ENCODE measurements at regions not wholly inside any gene's neighbourhood (a gene's known extent, or its start where the extent isn't known, plus 50 kb on each side); places are given as distances from the start of the nearest gene placed in this dataset.

DNA sequence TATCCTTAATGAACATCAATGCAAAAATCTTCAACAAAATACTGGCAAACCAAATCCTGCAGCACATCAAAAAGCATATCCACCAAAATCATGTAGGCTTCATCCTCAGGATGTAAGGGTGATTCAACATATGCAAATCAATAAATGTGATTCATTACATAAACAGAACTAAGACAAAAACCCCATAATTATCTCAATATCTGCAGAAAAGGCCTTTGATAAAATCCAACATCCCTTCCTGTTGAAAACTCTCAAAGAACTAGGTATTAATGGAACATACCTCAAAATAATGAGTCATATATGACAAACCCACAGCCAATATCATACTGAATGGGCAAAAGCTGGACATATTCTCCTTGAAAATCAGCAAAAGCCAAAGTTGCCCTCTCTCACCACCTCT lies 54.6 kb upstream of the DEPDC1 start:
- Histone ChIP-seq H3K14ac (ENCODE audit: low read length) (no peak overlapping the region), H2AK5ac (ENCODE audit: low read length) (no peak overlapping the region), H3K27ac (ENCODE audit: low read depth, low read length) (no peak overlapping the region), H3K4me2 (ENCODE audit: low read length) (no peak overlapping the region), H3K79me1 (ENCODE audit: low read length) (no peaks in the 10 kb centered on the region), H2BK5ac (ENCODE audit: low read depth, low read length, poor library complexity) (no peak overlapping the region), H3K9ac (ENCODE audit: low read length) (no peak overlapping the region), H2AFZ (ENCODE audit: insufficient read depth, low read length, poor library complexity) (no peak overlapping the region), H4K12ac (ENCODE audit: low read depth, low read length) (no peak overlapping the region), H2BK12ac (ENCODE audit: low read length) (no peak overlapping the region), H3K9me3 (ENCODE audit: insufficient read depth, low read depth, low read length) (no peaks in the 10 kb centered on the region), H3K4ac (ENCODE audit: low read depth, low read length) (no peak overlapping the region), H3K79me2 (ENCODE audit: control insufficient read depth, insufficient read depth, low read length, poor library complexity) (no peaks in the 10 kb centered on the region), H3K18ac (ENCODE audit: low read length) (no peak overlapping the region), H3K23ac (ENCODE audit: low read length) (no peak overlapping the region), H3K27me3 (ENCODE audit: insufficient read depth, low read length) (no peaks in the 10 kb centered on the region), H3K4me3 (ENCODE audit: low read depth, low read length) (no peak overlapping the region), H4K8ac (ENCODE audit: low read depth, low read length) (no peak overlapping the region), H3K36me3 (ENCODE audit: control insufficient read depth in 1 of 2, insufficient read depth in 2 of 2, low read length in 2 of 2) (no peaks in the 10 kb centered on the region), H4K91ac (ENCODE audit: low read depth, low read length) (no peak overlapping the region), H2BK120ac (ENCODE audit: insufficient read depth, low read length, poor library complexity) (no peak overlapping the region), H3K4me1 (ENCODE audit: control insufficient read depth in 1 of 2, insufficient read depth in 2 of 2, low read length in 2 of 2) (no peaks in the 10 kb centered on the region)
- no peak for DNase-seq

DNA sequence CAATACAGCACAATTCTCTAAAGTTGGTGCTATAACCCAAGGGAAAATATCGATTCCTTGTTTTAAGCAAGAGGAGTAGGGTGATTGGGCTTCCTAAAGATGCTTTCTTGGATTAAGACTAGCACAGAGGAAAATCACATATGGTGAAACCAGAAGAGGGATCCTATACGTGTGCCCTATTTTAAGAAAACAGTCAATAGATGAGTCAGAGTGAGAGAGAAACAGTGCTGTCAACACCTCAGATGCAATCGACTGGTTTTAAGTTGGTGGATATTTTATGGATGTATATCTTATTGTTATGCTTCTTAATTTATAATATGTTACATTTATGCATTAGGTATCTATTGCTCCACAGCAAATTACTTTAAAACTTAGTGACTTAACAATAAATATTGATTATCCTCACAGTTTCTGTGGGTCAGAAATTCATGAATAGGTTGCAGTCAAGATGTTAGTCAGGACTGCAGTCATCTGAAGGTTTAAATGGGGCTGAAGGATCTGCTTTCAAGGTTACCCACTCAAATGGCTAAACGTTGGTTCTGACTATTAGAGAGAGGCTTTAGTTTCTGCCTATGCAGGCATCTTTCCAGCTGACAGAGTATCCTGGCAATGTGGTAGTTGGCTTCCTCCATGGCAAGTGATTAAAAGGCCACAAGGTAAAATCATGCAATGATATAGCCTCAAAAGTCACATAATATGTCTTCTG lies 61.6 kb upstream of the DEPDC1 start:
- no CpG with 5 or more reads among the region's 4 CpGs for WGBS (ENCODE audit: extremely low coverage, insufficient coverage, insufficient read length)
- no peaks in the 10 kb centered on the region for H3K79me1 ChIP-seq (ENCODE audit: low read length)
- no peak overlapping the region for H4K91ac ChIP-seq (ENCODE audit: low read depth, low read length)
- no peak for DNase-seq
- no peak overlapping the region for H2BK120ac ChIP-seq (ENCODE audit: insufficient read depth, low read length, poor library complexity)
- no peaks in the 10 kb centered on the region for H3K36me3 ChIP-seq (ENCODE audit: control insufficient read depth in 1 of 2, insufficient read depth in 2 of 2, low read length in 2 of 2)
- no peaks in the 10 kb centered on the region for H3K9me3 ChIP-seq (ENCODE audit: insufficient read depth, low read depth, low read length)
- no peak overlapping the region for H3K9ac ChIP-seq (ENCODE audit: low read length)
- no peak overlapping the region for H3K4me3 ChIP-seq (ENCODE audit: low read depth, low read length)
- no peak overlapping the region for H2AK5ac ChIP-seq (ENCODE audit: low read length)
- no peak overlapping the region for H3K4ac ChIP-seq (ENCODE audit: low read depth, low read length)
- H3K4me1 ChIP-seq (ENCODE audit: control insufficient read depth in 1 of 2, insufficient read depth in 2 of 2, low read length in 2 of 2) = no peaks in the 10 kb centered on the region
- no peak overlapping the region for H4K12ac ChIP-seq (ENCODE audit: low read depth, low read length)
- no peaks in the 10 kb centered on the region for H3K27me3 ChIP-seq (ENCODE audit: insufficient read depth, low read length)
- H3K14ac ChIP-seq (ENCODE audit: low read length) = no peak overlapping the region
- H3K4me2 ChIP-seq (ENCODE audit: low read length) = no peak overlapping the region
- no peak overlapping the region for H3K18ac ChIP-seq (ENCODE audit: low read length)
- H2BK12ac ChIP-seq (ENCODE audit: low read length) = no peak overlapping the region
- H3K79me2 ChIP-seq (ENCODE audit: control insufficient read depth, insufficient read depth, low read length, poor library complexity) = no peaks in the 10 kb centered on the region
- no peak overlapping the region for H2BK5ac ChIP-seq (ENCODE audit: low read depth, low read length, poor library complexity)
- no peak overlapping the region for H4K8ac ChIP-seq (ENCODE audit: low read depth, low read length)
- H3K23ac ChIP-seq (ENCODE audit: low read length) = no peak overlapping the region
- no peak overlapping the region for H3K27ac ChIP-seq (ENCODE audit: low read depth, low read length)
- H2AFZ ChIP-seq (ENCODE audit: insufficient read depth, low read length, poor library complexity) = no peak overlapping the region

DNA sequence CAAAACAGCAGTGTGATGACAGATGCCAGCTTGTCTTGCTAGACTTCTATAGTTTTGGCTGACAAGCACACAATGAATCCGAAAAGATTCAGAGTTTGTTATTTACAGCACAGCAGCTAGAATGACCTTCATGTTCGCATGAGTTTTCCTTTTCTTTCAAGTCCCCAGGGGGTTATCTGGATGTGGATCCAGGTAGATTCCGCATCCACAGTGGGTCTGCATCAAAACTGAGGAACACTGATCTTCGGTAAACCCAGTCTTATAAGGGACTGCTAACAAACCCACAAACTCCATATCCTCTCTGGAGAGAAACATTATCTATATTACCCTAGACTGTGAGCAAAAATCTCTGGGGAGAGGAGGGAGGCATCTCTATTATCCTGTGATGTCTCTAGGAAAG lies 69.0 kb upstream of the DEPDC1 start:
- Histone ChIP-seq H3K9me3 (ENCODE audit: insufficient read depth, low read depth, low read length) (no peaks in the 10 kb centered on the region), H2BK5ac (ENCODE audit: low read depth, low read length, poor library complexity) (no peak overlapping the region), H4K91ac (ENCODE audit: low read depth, low read length) (no peak overlapping the region), H3K9ac (ENCODE audit: low read length) (no peak overlapping the region), H2AFZ (ENCODE audit: insufficient read depth, low read length, poor library complexity) (no peak overlapping the region), H3K4ac (ENCODE audit: low read depth, low read length) (no peak overlapping the region), H3K27me3 (ENCODE audit: insufficient read depth, low read length) (no peaks in the 10 kb centered on the region), H3K23ac (ENCODE audit: low read length) (no peak overlapping the region), H3K79me1 (ENCODE audit: low read length) (no peaks in the 10 kb centered on the region), H3K36me3 (ENCODE audit: control insufficient read depth in 1 of 2, insufficient read depth in 2 of 2, low read length in 2 of 2) (no peaks in the 10 kb centered on the region), H4K12ac (ENCODE audit: low read depth, low read length) (no peak overlapping the region), H3K18ac (ENCODE audit: low read length) (no peak overlapping the region), H3K79me2 (ENCODE audit: control insufficient read depth, insufficient read depth, low read length, poor library complexity) (no peaks in the 10 kb centered on the region), H3K4me3 (ENCODE audit: low read depth, low read length) (no peak overlapping the region), H3K4me2 (ENCODE audit: low read length) (no peak overlapping the region), H3K14ac (ENCODE audit: low read length) (no peak overlapping the region), H2BK12ac (ENCODE audit: low read length) (no peak overlapping the region), H2AK5ac (ENCODE audit: low read length) (no peak overlapping the region), H3K27ac (ENCODE audit: low read depth, low read length) (no peak overlapping the region), H4K8ac (ENCODE audit: low read depth, low read length) (no peak overlapping the region), H3K4me1 (ENCODE audit: control insufficient read depth in 1 of 2, insufficient read depth in 2 of 2, low read length in 2 of 2) (no peaks in the 10 kb centered on the region), H2BK120ac (ENCODE audit: insufficient read depth, low read length, poor library complexity) (no peak overlapping the region)
- no peak for DNase-seq
- WGBS (ENCODE audit: extremely low coverage, insufficient coverage, insufficient read length) = no CpG with 5 or more reads among the region's 4 CpGs

DNA sequence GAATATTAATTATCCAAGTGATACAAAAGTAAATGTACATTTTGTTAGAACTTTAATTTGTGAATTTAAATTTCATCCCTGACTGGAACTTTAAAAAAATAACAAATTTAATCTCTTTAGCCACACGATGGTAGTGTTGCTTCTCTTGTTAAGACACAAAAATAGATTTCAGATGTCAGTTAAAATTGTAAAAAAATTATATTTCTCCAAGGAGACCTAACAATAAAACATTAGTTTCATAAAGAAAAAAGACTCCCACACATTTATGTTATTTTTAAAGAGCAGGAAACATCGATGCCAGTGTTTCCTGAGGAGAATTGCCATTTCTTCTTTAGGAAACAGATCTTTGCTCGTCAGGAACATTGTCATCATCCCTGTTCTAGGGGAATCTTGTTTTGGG lies 74.0 kb upstream of the DEPDC1 start:
- no peaks in the 10 kb centered on the region for H3K36me3 ChIP-seq (ENCODE audit: control insufficient read depth in 1 of 2, insufficient read depth in 2 of 2, low read length in 2 of 2)
- H4K91ac ChIP-seq (ENCODE audit: low read depth, low read length) = no peak overlapping the region
- H3K4me1 ChIP-seq (ENCODE audit: control insufficient read depth in 1 of 2, insufficient read depth in 2 of 2, low read length in 2 of 2) = no peaks in the 10 kb centered on the region
- no peak overlapping the region for H2AK5ac ChIP-seq (ENCODE audit: low read length)
- no peak overlapping the region for H3K27ac ChIP-seq (ENCODE audit: low read depth, low read length)
- no peak overlapping the region for H3K4me2 ChIP-seq (ENCODE audit: low read length)
- H2BK12ac ChIP-seq (ENCODE audit: low read length) = no peak overlapping the region
- no peaks in the 10 kb centered on the region for H3K79me1 ChIP-seq (ENCODE audit: low read length)
- H4K12ac ChIP-seq (ENCODE audit: low read depth, low read length) = no peak overlapping the region
- no peak overlapping the region for H3K9ac ChIP-seq (ENCODE audit: low read length)
- H3K4ac ChIP-seq (ENCODE audit: low read depth, low read length) = no peak overlapping the region
- WGBS (ENCODE audit: extremely low coverage, insufficient coverage, insufficient read length) = no CpG with 5 or more reads among the region's 3 CpGs
- no peak overlapping the region for H3K4me3 ChIP-seq (ENCODE audit: low read depth, low read length)
- H4K8ac ChIP-seq (ENCODE audit: low read depth, low read length) = no peak overlapping the region
- no peak overlapping the region for H3K23ac ChIP-seq (ENCODE audit: low read length)
- H3K79me2 ChIP-seq (ENCODE audit: control insufficient read depth, insufficient read depth, low read length, poor library complexity) = no peaks in the 10 kb centered on the region
- no peak for DNase-seq
- no peak overlapping the region for H2AFZ ChIP-seq (ENCODE audit: insufficient read depth, low read length, poor library complexity)
- H3K14ac ChIP-seq (ENCODE audit: low read length) = no peak overlapping the region
- H3K27me3 ChIP-seq (ENCODE audit: insufficient read depth, low read length) = no peaks in the 10 kb centered on the region
- no peaks in the 10 kb centered on the region for H3K9me3 ChIP-seq (ENCODE audit: insufficient read depth, low read depth, low read length)
- H2BK5ac ChIP-seq (ENCODE audit: low read depth, low read length, poor library complexity) = no peak overlapping the region
- H3K18ac ChIP-seq (ENCODE audit: low read length) = no peak overlapping the region
- no peak overlapping the region for H2BK120ac ChIP-seq (ENCODE audit: insufficient read depth, low read length, poor library complexity)

Measured in trophoblast cell (in vitro differentiated cells and primary cell).